B cell (primary cell): ENCODE measurements at regions not wholly inside any gene's neighbourhood (a gene's known extent, or its start where the extent isn't known, plus 50 kb on each side); places are given as distances from the start of the nearest gene placed in this dataset.

Experiments used
- EZH2 ChIP-seq: IDR thresholded peaks from 2 replicates; pipeline ENCODE4 v1.6.1; 2012; ENCODE audit warnings: borderline replicate concordance, low read depth, mild to moderate bottlenecking, moderate library complexity, low read length; ENCODE audit not compliant: insufficient read depth, poor library complexity, severe bottlenecking
- TF ChIP-seq, protein P1 (sequence below): fragments of 200-600 bp; IDR thresholded peaks from one replicate; pipeline ENCODE4 v1.8.0; 2022; ENCODE audit warnings: antibody characterized with exemption, mild to moderate bottlenecking

DNA sequence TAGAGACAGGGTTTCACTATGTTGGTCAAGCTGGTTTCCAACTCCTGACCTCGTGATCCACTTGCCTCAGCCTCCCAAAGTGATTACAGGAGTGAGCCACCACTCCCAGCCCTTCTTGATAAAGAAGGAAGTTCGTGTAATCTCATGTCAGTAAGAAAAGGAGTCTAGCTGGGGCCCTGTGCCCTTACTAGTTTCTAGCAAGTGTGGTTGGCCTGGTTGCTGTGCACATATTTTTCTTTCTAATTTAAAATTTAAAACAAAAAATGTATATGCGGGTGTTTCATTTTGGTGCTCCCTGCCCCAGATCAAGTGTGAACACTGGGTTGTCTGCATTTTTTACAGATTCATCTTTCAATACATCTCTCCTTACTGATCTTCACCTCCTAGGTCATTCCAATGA, 770.8 kb upstream of the TENM4 start:
- TF ChIP-seq, protein P1, sequence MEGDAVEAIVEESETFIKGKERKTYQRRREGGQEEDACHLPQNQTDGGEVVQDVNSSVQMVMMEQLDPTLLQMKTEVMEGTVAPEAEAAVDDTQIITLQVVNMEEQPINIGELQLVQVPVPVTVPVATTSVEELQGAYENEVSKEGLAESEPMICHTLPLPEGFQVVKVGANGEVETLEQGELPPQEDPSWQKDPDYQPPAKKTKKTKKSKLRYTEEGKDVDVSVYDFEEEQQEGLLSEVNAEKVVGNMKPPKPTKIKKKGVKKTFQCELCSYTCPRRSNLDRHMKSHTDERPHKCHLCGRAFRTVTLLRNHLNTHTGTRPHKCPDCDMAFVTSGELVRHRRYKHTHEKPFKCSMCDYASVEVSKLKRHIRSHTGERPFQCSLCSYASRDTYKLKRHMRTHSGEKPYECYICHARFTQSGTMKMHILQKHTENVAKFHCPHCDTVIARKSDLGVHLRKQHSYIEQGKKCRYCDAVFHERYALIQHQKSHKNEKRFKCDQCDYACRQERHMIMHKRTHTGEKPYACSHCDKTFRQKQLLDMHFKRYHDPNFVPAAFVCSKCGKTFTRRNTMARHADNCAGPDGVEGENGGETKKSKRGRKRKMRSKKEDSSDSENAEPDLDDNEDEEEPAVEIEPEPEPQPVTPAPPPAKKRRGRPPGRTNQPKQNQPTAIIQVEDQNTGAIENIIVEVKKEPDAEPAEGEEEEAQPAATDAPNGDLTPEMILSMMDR = no peak
- no peak for TF ChIP-seq EZH2
